ENCODE measurements at regions not wholly inside any gene's neighbourhood (a gene's known extent, or its start where the extent isn't known, plus 50 kb on each side); places are given as distances from the start of the nearest gene placed in this dataset.
"Not testable (repeated sequence)": the region's sequence is repeated elsewhere in the genome, so short reads cannot be mapped to it uniquely, and the experiment has no call there.

DNA sequence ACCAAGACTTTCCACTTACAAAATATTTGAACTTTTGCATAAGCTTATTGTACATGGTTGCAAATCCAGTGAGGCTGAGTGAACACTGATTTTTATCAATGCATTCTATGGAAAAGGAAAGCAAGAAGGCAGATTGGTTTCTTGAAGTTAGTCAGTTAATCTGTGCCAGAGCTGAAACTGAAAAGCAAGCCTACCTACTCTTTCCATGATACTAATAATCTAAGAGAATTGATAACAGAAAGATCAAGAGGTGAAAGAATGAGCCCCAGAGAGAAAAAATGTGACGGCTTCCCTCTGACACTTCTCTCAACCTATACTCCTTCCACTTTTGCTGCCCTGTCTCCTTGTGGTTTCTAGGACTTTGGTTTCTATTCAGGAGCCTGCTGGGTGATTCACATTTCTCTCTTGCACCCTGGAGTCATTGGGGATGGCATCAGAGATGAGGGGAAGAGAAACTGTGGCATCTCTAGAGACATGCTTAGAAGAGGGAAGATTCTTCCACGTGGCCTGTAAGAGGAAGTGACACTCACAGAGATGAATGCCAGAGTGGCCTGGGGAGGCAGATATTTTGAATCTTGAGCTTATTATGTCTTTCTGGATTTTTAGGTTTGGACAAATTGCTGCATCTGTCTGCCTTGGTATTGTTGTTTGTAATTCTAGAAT lies 158.6 kb upstream of the RIMS1 start:
- no peak for DNase-seq

DNA sequence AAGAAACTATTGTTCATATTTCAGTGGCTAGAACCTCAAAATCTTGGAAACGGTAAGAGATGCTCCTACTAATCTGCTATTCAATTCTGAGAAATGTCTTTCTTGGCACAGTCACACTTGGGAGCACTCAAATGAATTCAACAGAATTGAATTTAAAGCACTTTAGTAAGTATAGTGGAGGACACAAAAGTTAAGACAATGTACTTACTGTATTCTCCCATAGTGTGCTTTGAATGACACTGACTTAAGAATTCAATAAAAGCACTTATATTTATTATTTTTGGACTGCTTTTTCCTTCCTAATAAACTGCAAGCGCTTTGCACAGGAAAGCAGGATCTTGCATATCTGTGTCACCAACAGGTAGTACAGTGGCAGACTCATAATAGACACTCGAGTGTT lies 156.1 kb upstream of the RIMS1 start:
- DNase-seq = no peak

- no peak for DNase-seq
Measured at GRCh38 chr6:71733970-71734899, 152.1 kb upstream of the RIMS1 start.

DNA sequence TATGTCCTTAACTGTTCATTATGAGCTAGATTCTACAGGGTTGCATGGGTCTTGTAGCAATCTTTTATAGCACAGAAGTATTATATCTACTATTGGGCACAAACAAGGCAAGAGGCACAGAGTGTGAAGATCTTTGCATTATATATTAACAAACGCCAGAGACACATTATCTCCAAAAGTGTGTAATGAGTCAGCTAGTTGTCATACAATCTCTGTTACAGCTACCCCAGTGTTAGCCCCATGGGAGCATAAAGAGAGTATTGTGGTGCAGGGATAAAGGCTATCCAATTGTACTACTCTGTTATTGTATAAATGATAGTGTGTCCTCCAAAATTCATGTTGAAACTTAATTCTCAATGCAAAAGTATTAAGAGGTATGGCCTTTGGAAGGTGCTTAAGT lies 148.4 kb upstream of the RIMS1 start:
- no peak for DNase-seq

DNA sequence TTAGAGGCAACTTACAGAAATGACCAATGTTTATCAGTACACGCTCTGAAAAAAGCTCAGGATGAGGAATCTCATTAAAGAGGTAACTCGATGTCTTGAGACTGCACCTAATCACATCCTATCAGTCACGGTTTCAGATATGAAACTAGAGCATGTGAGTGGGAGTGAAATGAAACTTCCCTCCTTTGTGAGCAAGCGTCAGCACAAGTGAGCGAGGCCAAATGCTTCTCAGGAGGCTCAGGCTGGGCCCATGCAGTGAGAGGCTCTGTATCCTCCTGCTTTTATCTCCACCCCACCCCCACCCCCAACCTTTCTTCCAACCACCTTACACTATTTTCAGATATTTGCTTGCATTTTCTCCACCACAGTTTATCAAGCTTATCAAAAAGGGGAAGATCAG lies 140.8 kb upstream of the RIMS1 start:
- DNase-seq = no peak

DNA sequence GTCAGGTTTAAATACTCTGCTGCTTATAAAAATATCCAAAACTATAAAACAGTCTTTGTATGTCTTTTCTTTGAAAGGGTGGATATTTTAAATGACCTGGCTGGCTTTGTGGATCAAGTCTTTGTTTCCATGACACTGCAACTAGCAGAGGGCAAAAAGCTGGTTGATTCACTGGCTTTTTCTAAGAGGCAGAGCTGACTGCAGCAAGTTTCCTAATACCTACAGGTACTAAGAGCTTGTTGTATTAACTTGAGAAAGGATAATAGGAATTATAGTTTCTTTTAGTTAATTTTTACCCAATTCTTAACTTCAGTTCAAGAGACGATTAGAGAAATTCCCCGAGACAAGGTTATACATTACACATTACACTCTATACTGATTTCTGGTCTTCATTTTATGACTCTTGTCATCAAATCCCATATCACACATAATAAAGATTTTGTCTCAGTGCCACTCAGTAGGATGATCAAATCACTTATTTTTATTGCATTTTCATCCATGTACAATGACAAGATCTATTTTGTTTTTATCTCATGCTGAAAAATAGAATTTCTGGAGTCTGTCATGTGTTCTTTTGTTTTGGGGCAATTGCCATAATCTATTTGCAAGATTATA lies 120.1 kb upstream of the RIMS1 start:
- no peak for DNase-seq

- no peak for DNase-seq
Measured at GRCh38 chr6:71766796-71767195, 119.6 kb upstream of the RIMS1 start.

- DNase-seq = no peak
Measured at GRCh38 chr6:71768356-71768755, 118.0 kb upstream of the RIMS1 start.

GRCh38 chr6:71808865-71809264 lies 77.5 kb upstream of the RIMS1 start:
- DNase-seq = no peak

DNA sequence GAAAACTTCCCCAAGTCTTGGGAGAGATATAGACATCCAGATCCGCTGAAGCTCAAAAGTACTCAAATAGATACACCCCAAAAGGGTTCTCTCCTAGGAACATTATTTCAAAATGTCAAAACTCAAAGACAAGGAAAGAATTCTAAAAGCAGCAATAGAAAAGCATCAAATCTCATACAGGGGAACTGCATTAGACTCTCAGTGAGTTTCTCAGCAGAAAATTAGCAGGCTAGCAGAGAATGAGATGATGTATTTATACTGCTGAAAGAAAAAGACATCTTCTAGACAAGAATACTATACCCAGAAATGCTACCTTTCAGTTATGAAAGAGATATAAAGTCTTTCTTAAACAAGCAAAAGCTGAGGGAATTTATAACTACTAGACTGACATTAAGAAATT lies 75.5 kb upstream of the RIMS1 start:
- no peak for DNase-seq

DNA sequence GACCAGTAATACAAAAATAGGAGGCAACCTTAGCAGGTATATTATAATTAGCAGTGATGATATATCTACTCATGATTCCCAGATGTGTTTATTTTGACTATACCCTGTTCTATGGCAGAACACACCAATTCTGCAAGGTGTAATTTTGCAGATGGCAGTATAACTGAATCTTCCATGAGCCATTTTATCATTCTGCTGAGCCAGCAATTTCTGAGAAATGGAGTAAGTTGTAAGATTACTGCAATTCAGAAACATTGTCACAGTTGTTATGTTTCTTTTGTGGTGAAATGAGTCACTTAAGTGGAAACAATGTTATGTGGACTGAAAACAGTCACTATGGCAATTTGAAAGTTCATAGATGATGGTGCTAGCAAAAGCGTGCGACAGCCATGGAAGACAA lies 63.7 kb upstream of the RIMS1 start:
- DNase-seq = no peak

DNA sequence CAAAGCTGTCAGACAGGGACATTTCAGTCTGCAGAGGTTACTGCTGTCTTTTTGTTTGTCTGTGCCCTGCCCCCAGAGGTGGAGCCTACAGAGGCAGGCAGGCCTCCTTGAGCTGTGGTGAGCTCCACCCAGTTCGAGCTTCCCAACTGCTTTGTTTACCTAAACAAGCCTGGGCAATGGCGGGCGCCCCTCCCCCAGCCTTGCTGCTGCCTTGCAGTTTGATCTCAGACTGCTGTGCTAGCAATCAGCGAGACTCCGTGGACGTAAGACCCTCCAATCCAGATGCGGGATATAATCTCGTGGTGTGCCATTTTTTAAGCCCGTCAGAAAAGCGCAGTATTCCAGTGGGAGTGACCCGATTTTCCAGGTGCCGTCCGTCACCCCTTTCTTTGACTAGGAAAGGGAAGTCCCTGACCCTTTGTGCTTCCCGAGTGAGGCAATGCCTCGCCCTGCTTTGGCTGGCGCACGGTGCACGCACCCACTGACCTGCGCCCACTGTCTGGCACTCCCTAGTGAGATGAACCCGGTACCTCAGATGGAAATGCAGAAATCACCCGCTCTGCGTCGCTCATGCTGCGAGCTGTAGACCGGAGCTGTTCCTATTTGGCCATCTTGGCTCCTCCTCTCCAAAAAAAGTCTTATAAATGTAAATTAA lies 54.1 kb upstream of the RIMS1 start:
- DNase-seq = not testable (repeated sequence)
